Mammary epithelial cell (primary cell): ENCODE measurements at regions not wholly inside any gene's neighbourhood (a gene's known extent, or its start where the extent isn't known, plus 50 kb on each side); places are given as distances from the start of the nearest gene placed in this dataset.
"Not testable (repeated sequence)": the region's sequence is repeated elsewhere in the genome, so short reads cannot be mapped to it uniquely, and the experiment has no call there.

Source experiments
- CTCF ChIP-seq, 2 donors: IDR thresholded peaks in 1 of 2; conservative IDR thresholded peaks in 1 of 2; 2 replicates each; pipeline ENCODE4 v1.5.1; 2011 to 2012; ENCODE audit warnings: inconsistent platforms in 2 of 2, low read length in 2 of 2, mild to moderate bottlenecking in 2 of 2, control low read depth in 1 of 2, low read depth in 1 of 2; ENCODE audit not compliant: insufficient read depth in 1 of 2; ENCODE audit errors: extremely low read depth in 1 of 2
- EZH2 ChIP-seq: IDR thresholded peaks from 2 replicates; pipeline ENCODE4 v1.6.1; 2012; ENCODE audit warnings: low read length, inconsistent platforms, borderline replicate concordance

GRCh38 chr9:62110486-62110885, 920.6 kb downstream of the SPATA31A7 start:
- not testable (repeated sequence) for TF ChIP-seq CTCF (conservative IDR thresholded peaks at IDR 0.05 in 1 of 2, IDR thresholded peaks at IDR 0.05 in 1 of 2; ENCODE audit: extremely low read depth in 1 of 2, insufficient read depth in 1 of 2, low read depth in 1 of 2, low read length in 2 of 2); EZH2
